ENCODE measurements at regions not wholly inside any gene's neighbourhood (a gene's known extent, or its start where the extent isn't known, plus 50 kb on each side); places are given as distances from the start of the nearest gene placed in this dataset.
"Not testable (repeated sequence)": the region's sequence is repeated elsewhere in the genome, so short reads cannot be mapped to it uniquely, and the experiment has no call there.

DNA sequence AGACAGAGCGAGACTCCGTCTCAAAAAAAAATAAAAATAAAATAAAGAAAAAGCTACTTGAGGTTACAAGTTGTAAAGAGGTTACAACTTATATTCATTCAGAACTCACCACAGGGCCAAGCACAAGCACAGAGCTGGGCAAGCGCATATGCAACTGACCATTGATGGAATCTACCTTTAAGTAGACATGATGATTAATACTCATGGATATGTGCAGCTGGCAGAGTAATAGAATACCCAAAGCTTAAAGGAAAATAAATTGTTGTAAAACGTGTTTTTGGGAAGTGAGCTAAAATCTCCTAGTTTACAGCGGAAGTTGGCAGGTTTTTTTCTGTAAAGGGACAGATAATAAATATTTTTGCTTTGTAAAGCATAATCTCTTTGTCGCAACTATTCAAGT lies 111.6 kb downstream of the TMEM168 start:
- DNase-seq (ENCODE audit: low spot score): no peak

DNA sequence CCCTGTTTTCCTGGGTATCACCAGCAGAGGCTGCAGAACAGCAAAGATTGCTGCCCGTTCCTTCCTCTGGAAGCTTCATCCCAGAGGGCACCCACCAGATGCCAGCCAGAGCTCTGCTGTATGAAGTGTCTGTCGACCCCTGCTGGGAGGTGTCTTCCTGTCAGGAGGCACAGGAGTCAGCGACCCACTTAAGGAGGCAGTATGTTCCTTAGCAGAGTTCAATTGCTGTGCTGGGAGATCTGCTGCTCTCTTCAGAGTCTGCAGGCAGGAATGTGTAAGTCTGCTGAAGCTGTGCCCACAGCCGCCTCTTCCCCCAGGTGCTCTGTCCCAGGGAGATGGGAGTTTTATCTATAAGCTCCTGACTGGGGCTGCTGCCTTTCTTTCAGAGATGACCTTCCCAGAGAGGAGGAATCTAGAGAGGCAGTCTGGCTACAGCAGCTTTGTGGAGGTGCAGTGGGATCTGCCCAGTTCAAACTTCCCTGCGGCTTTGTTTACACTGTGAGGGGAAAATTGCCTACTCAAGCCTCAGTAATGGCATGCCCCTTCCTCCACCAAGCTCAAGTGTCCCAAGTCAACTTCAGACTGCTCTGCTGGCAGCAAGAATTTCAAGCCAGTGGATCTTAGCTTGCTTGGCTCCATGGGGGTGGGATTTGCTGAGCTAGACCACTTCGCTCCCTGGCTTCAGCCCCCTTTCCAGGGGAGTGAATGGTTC lies 100.6 kb downstream of the TMEM168 start:
- not testable (repeated sequence) for DNase-seq (ENCODE audit: low spot score)

DNA sequence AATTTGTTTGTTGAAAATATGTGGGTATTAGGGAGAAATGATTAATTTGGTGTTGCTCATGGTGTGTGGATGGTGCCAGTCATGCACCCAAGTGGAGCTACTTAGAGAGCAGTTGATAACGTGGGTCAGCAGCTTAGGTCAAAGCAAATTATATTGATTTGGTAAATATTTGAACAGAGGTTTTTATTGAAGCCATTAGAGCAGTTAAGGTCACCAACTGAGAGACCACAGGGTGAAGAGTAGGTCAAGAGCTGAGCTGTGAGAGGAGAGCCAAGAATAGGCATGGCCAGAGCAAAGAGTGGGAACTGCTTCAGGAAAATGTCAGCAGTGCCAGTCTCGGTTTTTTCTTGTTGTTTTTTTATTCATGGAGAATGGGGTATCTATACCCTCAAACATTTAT lies 97.9 kb downstream of the TMEM168 start:
- DNase-seq (ENCODE audit: low spot score): no peak

DNA sequence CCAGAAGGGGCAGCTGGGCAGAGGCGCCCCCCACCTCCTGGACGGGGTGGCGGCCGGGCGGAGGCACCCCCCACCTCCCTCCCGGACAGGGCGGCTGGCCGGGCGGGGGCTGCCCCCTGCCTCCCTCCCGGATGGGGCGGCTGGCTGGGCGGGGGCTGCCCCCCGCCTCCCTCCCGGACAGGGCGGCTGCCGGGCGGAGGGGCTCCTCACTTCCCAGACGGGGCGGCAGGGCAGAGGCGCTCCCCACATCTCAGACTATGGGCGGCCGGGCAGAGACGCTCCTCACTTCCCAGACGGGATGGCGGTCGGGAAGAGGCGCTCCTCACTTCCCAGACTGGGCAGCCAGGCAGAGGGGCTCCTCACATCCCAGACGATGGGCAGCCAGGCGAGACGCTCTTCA lies 93.0 kb downstream of the TMEM168 start:
- not testable (repeated sequence) for DNase-seq (ENCODE audit: low spot score)

DNA sequence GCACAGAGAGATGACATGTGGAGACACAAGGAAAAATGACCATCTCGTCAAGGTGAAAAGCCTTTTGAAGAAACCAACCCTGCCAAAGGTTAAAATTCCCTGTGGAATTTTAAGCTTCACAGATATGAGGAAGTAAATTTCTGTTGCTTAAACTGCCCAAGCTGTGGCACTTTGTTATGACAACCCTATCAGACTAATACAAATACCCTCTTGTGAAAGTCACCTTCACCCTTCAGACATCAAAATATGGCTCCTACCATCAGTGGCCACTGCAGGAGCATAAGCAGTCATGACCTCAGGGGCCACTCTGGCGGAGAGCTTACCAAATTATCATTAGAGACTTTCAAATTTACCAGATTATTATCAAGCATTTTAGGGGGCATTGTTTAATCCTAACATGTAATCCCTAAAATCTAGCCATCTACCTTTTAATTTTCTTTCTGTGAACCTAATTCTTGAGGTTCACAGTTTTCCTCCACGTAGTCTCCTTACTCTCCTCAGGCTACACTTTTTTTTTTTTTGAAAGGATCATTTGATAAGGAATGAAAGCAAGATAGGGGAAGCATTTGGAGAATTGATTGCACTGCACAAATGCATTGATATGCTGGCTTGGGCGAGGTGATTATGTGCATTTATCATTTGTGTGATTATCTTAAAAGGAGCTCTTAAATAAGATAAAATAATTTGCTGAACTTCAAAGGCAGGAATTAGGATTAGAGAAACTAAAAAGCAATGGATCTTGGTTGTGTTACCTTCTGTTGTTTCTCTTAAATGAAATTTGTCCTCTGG lies 90.3 kb downstream of the TMEM168 start:
- DNase-seq (ENCODE audit: low spot score): no peak

DNA sequence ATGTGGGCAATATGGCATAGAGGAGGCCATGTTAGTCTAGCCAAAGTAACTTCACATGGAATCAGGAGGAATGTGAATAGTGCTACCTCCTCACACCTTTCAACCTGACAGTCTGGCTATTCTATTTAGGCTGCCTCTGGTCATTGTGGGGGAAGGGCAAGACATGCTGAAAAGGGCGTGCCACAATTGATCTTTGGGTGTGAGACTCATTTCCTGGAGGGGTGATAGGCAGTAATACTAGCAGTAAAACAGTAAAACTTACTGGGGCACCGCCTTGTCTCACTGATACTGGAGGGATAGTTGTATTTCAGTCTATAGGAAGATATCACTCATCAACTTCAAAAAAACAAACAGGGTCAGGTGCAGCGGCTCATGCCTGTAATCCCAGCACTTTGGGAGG lies 88.7 kb downstream of the TMEM168 start:
- no peak for DNase-seq (ENCODE audit: low spot score)

DNA sequence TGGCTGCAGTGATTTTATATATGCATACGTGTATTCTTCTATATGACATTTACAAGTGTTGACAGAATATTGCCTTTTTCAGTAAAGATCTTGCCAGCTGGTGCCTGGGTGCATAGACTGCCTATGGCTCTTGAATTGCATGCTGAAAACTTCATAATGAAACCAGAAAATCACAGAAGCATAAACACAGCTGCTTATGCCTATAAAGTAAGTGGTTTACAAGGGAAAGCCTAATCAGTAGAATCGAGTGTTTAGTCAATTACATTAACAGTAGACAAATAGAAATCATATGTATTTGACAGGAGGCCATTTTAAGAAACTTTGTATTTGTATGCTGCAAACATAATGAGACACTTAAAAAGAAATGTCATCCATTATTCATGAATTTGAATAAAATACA lies 82.5 kb downstream of the TMEM168 start:
- peak; percentile 16 for DNase-seq (ENCODE audit: low spot score)

DNA sequence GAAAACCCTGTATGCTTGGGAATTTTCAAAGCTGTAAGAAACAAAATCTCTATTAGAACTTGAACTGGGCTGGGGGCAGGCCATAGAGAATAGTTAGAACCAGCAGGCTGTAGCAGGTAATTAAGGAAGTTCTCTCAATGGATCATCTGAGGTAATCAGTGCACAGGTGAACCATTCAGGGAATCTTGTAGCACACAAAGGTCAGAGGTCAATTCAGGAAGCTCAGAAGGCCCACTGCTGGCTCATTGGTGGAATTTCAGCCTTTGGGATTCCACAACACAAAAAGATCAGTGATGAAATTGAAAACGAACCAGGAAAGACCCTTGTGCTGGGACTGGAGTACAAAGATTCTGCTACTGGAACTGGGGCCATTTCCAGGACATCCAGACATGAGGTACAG lies 82.0 kb downstream of the TMEM168 start:
- DNase-seq (ENCODE audit: low spot score): no peak
